ENCODE measurements at regions not wholly inside any gene's neighbourhood (a gene's known extent, or its start where the extent isn't known, plus 50 kb on each side); places are given as distances from the start of the nearest gene placed in this dataset.
"Not testable (repeated sequence)": the region's sequence is repeated elsewhere in the genome, so short reads cannot be mapped to it uniquely, and the experiment has no call there.

DNA sequence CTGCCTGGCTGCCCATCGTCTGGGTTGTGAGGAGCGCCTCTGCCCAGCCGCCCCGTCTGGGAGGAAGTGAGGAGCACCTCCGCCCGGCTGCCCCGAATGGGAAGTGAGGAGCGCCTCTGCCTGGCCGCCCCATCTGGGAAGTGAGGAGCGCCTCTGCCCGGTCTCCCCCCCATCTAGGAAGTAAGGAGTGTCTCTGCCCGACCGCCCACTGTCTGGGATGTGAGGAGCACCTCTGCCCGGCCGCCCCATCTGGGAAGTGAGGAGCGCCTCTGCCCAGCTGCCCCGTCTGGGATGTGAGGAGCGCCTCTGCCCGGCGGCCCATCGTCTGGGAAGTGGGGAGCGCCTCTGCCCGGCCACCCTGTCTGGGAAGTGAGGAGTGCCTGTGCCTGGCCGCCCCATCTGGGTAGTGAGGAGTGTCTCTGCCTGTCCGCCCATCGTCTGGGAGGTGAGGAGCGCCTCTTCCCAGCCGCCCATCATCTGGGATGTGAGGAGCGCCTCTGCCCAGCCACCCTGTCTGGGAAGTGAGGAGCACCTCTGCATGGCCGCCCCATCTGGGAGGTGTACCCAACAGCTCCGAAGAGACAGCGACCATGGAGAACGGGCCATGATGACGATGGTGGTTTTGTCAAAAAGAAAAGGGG, 98.0 kb upstream of the VSTM2A start:
- not testable (repeated sequence) for TF ChIP-seq POLR2A, POLR2AphosphoS5, EP300 (IDR thresholded peaks at IDR 0.05)
- TF ChIP-seq, protein P1, sequence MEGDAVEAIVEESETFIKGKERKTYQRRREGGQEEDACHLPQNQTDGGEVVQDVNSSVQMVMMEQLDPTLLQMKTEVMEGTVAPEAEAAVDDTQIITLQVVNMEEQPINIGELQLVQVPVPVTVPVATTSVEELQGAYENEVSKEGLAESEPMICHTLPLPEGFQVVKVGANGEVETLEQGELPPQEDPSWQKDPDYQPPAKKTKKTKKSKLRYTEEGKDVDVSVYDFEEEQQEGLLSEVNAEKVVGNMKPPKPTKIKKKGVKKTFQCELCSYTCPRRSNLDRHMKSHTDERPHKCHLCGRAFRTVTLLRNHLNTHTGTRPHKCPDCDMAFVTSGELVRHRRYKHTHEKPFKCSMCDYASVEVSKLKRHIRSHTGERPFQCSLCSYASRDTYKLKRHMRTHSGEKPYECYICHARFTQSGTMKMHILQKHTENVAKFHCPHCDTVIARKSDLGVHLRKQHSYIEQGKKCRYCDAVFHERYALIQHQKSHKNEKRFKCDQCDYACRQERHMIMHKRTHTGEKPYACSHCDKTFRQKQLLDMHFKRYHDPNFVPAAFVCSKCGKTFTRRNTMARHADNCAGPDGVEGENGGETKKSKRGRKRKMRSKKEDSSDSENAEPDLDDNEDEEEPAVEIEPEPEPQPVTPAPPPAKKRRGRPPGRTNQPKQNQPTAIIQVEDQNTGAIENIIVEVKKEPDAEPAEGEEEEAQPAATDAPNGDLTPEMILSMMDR (IDR thresholded peaks at IDR 0.05), result not testable (repeated sequence)
